Ureter (tissue), 1 donor: ENCODE measurements at regions not wholly inside any gene's neighbourhood (a gene's known extent, or its start where the extent isn't known, plus 50 kb on each side); places are given as distances from the start of the nearest gene placed in this dataset.

Source experiments
- DNase-seq: peaks from one replicate; pipeline ENCODE4 v3.0.0-alpha.2; 2020; ENCODE audit warnings: low spot score
- donor health status: DM: yes; HTN: yes; CAD: no.

DNA sequence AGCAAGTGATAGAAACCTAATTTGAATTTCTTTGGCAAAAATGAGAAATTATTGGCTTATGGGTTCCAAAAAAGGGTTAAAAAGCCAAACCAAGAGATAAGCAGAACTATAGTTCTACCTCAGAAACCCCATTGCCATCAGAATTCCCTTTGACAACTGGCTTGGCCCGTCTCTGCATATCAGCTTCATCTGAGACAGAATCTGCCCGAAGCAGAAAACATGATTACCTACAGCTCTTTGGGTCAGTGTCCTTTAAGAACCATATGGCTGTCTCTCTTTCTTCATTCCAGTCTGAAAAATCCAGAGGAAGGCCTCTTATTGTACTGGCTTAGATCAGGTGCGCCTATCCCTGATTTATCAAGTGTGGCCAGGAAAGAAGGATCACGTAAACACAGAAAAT is 49.8 kb upstream of the AGPS start:
- no peak for DNase-seq
